DMS 273 treated with DMSO at 0.1 percent for 48 hours (cell line): ENCODE measurements at regions not wholly inside any gene's neighbourhood (a gene's known extent, or its start where the extent isn't known, plus 50 kb on each side); places are given as distances from the start of the nearest gene placed in this dataset.
"Not testable (repeated sequence)": the region's sequence is repeated elsewhere in the genome, so short reads cannot be mapped to it uniquely, and the experiment has no call there.

Experiments used
- DNase-seq: peaks from one replicate; lab custom pipeline; 2025; lab: John Stamatoyannopoulos, UW

DNA sequence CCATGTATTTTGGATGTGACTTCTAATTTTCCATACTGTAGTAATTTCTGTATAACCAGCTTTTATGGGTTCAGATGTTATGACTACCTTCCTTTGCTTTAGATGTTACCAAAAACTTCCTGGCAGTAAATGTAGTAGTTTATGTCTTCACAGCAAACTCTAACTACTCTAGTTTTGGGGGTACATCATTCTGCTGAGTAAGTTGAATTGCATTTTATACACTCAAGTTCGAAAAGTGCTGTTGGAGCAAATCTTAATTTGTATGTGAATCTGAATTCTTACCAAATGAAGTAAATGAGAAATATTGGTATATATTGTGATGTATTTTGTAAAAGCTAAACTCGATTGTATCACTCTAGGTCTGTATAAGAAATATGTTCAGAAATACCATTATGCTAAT, 728.3 kb upstream of the CDH8 start:
- no peak for DNase-seq

- DNase-seq: peak; percentile 83
These were observed 724.2 kb upstream of the CDH8 start for GRCh38 chr16:62760398-62760797.

DNA sequence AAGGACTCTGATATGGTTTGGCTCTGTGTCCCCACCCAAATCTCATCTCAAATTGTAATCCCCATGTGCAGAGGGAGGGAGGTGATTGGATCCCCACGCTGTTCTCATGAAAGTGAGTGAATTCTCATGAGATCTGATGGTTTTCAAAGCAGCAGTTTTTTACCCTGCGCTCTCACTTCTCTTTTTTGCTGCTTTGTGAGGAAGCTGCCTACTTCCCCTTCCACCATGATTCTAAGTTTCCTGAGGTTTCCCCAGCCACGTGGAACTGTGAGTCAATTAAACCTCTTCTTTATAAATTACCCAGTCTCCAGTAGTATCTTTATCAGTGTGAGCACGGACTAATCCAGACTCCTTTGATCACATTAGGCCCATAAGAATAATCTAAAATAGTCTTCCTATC, 719.7 kb upstream of the CDH8 start:
- DNase-seq: no peak

DNA sequence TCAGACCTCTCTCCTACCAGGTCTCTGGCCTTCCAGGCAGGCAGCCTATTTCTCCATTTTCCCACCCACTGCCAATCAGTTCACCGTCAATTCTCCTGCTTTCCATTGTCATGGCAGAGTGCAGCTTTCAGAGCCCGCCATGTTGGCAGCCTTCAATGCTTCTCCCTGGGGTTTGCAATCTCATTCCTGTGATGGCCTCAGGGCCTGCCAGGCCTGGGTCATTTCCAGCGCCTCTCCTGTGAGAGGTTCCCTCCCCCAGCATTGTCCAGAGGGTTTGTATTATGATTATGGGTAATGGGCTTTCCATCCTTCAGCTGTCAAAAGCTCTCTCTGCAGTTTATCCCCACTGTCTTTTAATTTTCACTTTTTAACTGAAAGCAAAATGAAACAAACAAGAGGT, 716.6 kb upstream of the CDH8 start:
- DNase-seq: no peak

- no peak for DNase-seq
These were observed 715.0 kb upstream of the CDH8 start for GRCh38 chr16:62751218-62751617.

- no peak for DNase-seq
These were observed 705.5 kb upstream of the CDH8 start for GRCh38 chr16:62741692-62742091.

- no peak for DNase-seq
These were observed 702.6 kb upstream of the CDH8 start for GRCh38 chr16:62738666-62739460.

GRCh38 chr16:62732092-62732491, 695.9 kb upstream of the CDH8 start:
- no peak for DNase-seq

- not testable (repeated sequence) for DNase-seq
These were observed 688.5 kb upstream of the CDH8 start for GRCh38 chr16:62724670-62725269.

DNA sequence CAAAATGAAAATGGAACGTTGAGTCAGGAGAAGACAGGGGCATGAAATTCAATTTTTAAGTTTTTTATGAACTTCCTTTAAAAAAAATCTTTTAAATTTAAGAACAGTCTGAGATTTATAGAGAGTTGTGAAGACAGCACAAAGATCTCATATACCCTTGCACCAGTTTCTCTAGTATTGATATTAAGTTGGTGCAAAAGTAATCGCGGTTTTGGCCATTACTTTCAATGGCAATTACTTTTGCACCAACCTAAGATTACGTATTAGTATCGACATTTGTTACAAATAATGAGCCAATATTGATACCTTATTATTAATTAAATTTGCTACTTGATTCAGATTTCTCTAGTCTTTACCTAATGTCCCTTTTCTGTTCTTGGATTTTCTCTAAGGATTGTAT, 684.4 kb upstream of the CDH8 start:
- no peak for DNase-seq

- no peak for DNase-seq
These were observed 680.8 kb upstream of the CDH8 start for GRCh38 chr16:62717026-62717425.

DNA sequence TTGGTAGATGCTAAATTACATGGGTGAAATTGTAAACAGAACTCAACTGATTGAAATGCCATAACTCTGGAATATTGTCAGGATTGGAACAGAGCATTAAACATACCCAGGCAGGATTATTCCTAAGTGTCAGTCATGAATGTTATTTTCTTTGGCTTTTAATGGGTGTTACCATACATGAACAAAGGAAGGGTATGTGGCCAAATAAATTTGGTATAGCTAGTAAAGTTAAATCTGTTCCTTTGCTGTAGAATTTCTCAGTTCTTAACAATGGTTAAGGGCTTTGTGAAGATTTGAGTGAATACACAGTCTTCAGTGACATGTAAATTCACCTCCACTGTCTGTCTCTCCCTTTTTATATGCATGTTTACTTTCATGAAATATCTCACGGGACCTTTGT, 679.5 kb upstream of the CDH8 start:
- DNase-seq: no peak

DNA sequence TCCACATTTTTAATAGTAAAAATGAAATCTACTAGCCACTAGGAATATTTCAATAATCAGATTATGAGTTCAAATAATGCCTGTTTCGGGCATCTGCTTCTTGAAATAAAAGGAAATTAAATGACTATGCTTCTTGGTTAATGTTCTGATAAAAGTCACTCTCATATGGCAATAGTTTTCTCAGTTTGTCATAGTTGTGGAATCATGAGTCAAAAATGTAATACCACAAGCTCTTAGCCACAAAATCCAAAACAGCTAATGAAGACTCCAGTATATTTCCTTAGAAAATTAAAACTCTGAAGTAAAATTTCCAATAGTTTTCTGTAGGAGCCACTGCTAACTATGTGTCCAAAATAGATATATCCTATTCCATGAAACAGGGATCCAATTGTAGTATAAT, 676.3 kb upstream of the CDH8 start:
- DNase-seq: no peak

GRCh38 chr16:62711797-62712196, 675.6 kb upstream of the CDH8 start:
- DNase-seq: no peak

DNA sequence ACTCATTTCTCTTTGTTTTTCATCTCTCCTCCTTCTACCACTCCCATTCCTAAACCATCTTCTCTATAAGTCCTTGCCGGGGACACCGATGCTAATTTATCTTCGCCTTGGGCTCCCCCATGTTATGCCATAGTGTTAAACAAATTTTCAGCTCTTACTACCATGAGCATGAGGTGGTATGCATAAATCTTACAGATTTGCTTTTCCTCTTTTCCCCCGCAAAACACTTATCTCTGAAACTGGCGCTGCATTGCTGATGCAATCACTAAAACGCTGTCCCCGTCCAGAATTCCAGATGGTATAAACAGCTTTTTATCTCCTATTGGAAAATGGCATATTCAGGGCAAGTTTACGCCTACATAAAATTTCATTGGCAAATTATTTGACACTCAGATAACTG, 673.6 kb upstream of the CDH8 start:
- DNase-seq: peak; percentile 30

- DNase-seq: no peak
These were observed 665.2 kb upstream of the CDH8 start for GRCh38 chr16:62701426-62701825.

DNA sequence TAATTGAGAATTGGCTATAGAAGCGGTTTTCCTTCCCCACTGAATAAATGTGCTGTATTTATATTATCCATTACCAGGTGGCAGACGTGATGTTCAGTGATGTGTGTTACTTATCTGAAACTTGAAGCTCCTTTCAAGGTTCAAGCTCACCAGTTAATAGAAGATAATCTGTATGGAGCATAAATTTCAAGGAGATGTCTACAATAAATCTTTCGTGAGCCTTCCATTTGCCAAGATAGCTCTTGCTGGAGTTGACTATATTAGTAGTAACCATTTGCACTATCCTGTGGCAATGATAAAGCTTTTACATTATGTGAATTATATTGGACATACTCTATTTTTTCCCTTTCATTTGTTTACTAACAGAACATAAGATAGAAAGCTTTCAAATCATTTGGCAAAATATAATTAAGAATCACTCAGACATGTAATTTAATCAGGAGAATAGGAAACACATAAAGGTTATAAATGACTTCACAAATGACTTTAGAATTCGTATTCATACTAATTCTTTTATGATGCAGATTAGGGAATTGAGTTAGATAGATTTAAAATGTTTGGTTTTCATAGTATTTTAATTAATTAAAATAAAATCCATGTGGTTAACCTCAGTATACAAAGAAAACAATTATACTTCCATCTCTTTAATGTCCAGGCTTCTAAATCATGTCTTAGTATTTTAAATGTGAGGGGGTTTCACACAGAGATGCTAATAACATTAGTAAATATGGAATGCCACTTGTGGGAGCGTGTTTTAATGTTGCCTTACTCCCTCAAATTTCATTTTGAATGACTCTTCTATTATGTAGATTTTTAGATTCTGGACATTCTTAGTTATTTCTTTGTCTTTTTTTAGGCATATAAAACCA, 664.4 kb upstream of the CDH8 start:
- peak; percentile 28 for DNase-seq

GRCh38 chr16:62692685-62693084, 656.4 kb upstream of the CDH8 start:
- no peak for DNase-seq

DNA sequence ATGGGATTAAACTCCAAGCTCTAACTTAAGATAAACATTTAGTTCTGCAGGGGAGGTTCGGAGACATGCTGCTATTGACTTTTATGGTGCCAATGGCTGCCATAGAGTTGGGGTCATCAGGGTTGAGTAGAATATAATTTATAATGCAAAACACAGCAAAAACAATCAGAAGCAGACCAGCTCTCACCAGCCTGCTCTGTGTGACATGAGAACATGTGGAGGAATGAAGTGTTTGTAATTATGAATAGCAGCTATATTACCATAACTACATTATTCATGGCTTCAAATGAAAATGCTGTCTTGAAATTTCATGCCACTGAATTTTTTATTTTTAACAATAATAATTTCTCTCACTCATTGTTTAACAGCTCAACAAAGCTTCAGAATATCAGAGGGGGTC, 645.6 kb upstream of the CDH8 start:
- DNase-seq: no peak

DNA sequence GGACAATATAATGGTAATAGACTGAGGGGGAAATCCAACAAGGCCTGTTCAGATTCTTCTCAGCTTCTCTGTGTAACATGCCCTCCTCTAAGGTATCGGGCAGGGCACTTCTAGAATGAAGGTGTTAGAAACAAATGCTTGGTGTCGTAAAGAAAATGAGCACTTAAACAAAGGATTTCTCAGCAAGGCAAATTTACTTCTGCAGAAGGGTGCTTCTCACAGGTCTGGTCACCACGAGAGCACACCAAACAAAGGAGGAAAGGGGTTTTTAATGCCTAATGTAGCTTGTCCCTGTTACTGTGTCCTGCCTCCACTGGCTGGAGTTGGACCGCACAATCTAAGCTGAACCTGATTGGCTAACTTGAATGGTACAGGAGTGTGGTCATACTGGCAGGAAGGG, 642.6 kb upstream of the CDH8 start:
- DNase-seq: no peak

DNA sequence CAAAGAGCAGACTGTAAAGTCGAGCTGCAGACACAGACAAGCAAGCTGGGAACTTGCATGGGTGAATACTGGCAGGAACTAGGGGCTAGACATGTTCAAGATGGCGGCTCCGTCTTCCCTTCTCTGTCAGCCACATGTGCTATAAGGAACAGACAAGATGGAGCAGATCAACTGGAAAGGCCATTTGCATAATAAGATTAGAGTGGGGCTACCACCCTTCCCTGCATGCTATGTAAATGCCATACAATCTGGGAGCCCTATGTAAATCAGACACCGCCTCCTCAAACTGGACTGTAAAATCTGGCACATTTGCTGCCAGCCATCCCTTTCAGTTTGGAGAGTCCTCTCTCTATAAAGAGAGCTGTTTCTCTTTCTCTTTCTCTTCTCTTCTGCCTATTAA, 640.1 kb upstream of the CDH8 start:
- DNase-seq: no peak

- no peak for DNase-seq
These were observed 629.0 kb upstream of the CDH8 start for GRCh38 chr16:62665269-62665668.

DNA sequence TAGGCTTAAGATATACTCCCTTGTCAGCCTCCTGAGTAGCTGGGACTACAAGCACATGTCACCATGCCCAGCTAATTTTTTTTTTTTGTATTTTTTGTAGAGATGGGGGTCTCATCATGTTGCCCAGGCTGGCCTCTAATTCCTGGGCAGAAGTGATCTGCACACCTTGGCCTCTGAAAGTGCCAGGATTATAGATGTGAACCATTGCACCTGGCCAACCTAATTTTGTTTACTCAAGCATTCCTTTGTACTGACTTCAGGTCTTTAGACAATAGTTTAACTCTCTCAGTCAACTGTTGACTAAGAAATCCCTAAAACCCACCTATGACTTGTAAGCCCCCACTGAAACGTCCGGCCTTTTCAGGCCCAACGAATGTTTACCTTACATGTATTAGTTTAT, 628.3 kb upstream of the CDH8 start:
- no peak for DNase-seq
